HEK293T (cell line): ENCODE measurements at regions not wholly inside any gene's neighbourhood (a gene's known extent, or its start where the extent isn't known, plus 50 kb on each side); places are given as distances from the start of the nearest gene placed in this dataset.
"Not testable (repeated sequence)": the region's sequence is repeated elsewhere in the genome, so short reads cannot be mapped to it uniquely, and the experiment has no call there.

Experiments
- FOXM1 ChIP-seq: fragments of 450-650 bp; IDR thresholded peaks from 2 replicates; pipeline ENCODE4 v1.6.1; 2017; ENCODE audit warnings: mild to moderate bottlenecking, borderline replicate concordance
- HDGF ChIP-seq: fragments of 450-650 bp; IDR thresholded peaks from 2 replicates; pipeline ENCODE4 v1.6.1; 2017; ENCODE audit warnings: antibody characterized with exemption, borderline replicate concordance
- LEF1 ChIP-seq: fragments of 450-650 bp; IDR thresholded peaks from 2 replicates; pipeline ENCODE4 v1.6.1; 2017; ENCODE audit warnings: mild to moderate bottlenecking, borderline replicate concordance
- SP1 ChIP-seq: fragments of 450-650 bp; IDR thresholded peaks from 2 replicates; pipeline ENCODE4 v1.6.1; 2017
- SUZ12 ChIP-seq: fragments of 450-650 bp; IDR thresholded peaks from 2 replicates; pipeline ENCODE4 v1.6.1; 2016; ENCODE audit warnings: mild to moderate bottlenecking
- TARDBP ChIP-seq: fragments of 450-650 bp; IDR thresholded peaks from 2 replicates; pipeline ENCODE4 v1.6.1; 2016

GRCh38 chr2:87577358-87577757 lies 170.5 kb upstream of the PLGLB2 start:
- not testable (repeated sequence) for TF ChIP-seq SP1, LEF1, HDGF, SUZ12, FOXM1, TARDBP
